GM21717 (cell line): ENCODE measurements at regions not wholly inside any gene's neighbourhood (a gene's known extent, or its start where the extent isn't known, plus 50 kb on each side); places are given as distances from the start of the nearest gene placed in this dataset.
"Not testable (repeated sequence)": the region's sequence is repeated elsewhere in the genome, so short reads cannot be mapped to it uniquely, and the experiment has no call there.

Source experiments
- ATAC-seq: cut with Tn5 transposase; IDR thresholded peaks from one replicate; pipeline ENCODE4 v1.9.1; 2021; ENCODE audit warnings: mild to moderate bottlenecking, moderate library complexity; ENCODE audit not compliant: unreplicated experiment

GRCh38 chr6:84854811-84855400, 90.5 kb upstream of the TBX18 start:
- no peak for ATAC-seq

- no peak for ATAC-seq
These were observed 89.5 kb upstream of the TBX18 start for GRCh38 chr6:84853901-84854300.

GRCh38 chr6:84848960-84849359, 84.6 kb upstream of the TBX18 start:
- no peak for ATAC-seq

DNA sequence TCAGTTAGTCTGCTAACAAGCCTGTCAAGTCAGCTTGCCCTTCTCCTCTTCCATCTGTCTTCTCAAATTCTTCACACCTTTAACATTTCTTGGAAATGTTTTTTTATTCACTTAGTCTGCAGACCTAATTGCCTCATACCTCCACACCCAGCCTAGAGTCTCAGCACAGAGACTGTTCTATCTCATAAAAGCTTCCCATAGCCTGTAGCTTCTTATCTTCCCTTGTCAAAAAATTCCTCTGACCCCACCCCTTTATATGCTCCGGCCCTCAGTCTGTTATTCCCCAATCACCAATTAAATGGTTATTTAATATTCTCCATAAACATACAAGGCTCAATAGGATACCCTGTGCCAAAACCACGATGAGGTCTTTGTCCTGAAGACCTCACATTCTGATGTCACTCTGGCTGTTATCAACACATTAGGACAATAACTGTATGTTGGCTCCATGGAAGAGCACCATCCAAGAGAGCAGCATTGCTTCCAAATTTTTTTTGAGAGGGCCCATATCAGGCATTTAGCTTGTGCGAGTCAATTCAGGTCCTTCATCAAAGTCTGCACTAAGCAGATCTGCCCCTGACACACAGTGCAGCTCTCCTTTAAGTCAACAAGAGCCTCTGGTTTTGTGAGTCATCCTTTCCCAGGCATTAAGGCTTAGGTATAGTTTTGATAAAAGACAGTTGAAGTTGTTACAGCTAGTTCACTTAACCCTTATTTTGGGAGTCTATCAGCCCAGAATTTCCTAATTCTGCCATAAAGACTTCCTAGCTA, 83.2 kb upstream of the TBX18 start:
- no peak for ATAC-seq

GRCh38 chr6:84842525-84843166, 78.2 kb upstream of the TBX18 start:
- no peak for ATAC-seq

DNA sequence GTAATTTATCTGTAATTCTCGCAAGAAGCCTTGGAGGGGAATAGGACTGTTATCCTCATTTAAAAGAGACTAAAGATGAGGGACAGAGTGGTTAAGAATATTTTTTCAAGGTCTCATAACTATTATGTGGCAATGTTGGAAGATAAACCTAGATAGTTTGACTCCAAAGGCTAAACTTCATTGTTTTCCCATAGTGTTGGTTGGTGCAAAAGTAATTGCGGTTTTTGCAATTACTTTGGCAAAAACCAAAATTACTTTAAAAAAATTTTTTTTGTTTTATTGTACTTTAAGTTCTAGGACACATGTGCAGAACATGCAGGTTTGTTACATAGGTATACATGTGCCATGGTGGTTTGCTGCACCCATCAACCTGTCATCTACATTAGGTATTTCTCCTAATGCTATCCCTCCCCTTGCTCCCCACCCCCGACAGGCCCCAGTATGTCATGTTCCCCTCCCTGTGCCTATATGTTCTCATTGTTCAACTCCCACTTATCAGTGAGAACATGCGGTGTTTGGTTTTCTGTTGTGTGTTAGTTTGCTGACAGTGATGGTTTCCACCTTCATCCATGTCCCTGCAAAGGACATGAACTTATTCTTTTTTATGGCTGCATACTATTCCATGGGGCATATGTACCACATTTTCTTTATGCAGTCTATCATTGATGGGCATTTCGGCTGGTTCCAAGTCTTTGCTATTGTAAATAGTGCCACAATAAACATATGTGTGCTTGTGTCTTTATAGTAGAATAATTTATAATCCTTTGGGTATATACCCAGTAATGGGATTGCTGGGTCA, 72.9 kb upstream of the TBX18 start:
- not testable (repeated sequence) for ATAC-seq

- ATAC-seq = peak; percentile 56
These were observed 72.0 kb upstream of the TBX18 start for GRCh38 chr6:84836366-84836765.

- no peak for ATAC-seq
These were observed 70.9 kb upstream of the TBX18 start for GRCh38 chr6:84835340-84835739.

DNA sequence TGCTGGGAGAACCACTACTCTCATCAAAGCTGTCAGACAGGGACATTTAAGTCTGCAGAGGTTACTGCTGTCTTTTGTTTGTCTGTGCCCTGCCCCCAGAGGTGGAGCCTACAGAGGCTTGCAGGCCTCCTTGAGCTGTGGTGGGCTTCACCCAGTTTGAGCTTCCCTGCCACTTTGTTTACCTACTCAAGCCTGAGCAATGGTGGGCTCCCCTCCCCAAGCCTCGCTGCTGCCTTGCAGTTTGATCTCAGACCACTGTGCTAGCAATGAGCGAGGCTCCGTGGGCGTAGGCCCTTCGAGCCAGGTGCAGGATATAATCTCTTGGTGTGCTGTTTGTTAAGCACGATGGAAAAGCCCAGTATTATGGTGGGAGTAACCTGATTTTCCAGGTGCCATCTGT, 67.5 kb upstream of the TBX18 start:
- not testable (repeated sequence) for ATAC-seq

GRCh38 chr6:84825461-84825860, 61.1 kb upstream of the TBX18 start:
- no peak for ATAC-seq

DNA sequence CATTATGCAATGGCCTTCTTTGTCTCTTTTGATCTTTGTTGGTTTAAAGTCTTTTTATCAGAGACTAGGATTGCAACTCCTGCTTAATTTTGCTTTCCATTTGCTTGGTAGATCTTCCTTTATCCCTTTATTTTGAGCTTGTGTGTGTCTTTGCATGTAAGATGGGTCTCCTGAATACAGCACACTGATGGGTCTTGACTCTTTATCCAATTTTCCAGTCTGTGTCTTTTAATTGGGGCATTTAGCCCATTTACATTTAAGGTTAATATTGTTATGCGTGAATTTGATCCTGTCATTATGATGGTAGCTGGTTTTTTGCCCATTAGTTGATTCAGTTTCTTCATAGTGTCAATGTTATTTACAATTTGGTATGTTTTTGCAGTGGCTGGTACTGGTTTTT, 56.9 kb upstream of the TBX18 start:
- ATAC-seq = not testable (repeated sequence)

GRCh38 chr6:84816741-84817140, 52.3 kb upstream of the TBX18 start:
- ATAC-seq = no peak

- ATAC-seq = no peak
These were observed 51.7 kb upstream of the TBX18 start for GRCh38 chr6:84815896-84816735.
